Hepatic stellate cell (primary cell): ENCODE measurements at regions not wholly inside any gene's neighbourhood (a gene's known extent, or its start where the extent isn't known, plus 50 kb on each side); places are given as distances from the start of the nearest gene placed in this dataset.

ENCODE experiments used
- DNase-seq: peaks from one replicate; pipeline ENCODE4 v3.0.0; 2011; ENCODE audit warnings: low spot score

DNA sequence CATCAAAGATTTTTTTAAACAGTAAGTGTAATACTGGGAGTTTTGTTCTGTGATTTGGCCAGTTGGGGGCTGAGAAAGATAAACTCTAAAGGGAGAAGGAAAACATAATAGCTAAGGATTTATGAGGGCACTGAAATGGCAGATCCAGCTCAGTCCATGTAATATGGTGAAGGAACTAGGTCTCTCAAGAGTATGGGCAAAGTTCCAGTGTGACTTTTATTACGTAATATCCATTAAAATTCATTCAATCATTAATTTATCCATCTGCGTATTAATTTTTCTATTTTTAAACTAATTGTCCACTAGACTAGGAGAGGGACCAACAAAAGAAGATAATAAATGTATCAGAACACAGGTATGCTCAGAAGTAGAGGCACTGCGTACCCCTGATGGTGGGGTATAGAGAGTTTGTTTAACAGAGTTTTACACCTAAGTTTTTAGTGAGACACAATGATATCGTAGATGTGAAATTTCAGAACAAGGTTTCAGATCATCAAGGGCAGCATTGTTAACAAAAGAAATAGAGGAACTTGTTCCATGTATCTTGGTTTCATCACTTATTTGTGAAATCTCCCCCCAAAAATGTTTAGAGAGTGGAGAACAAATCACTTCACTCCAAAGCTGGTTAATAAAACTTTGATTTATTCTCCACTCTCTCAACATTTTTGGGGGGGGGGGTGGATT lies 351.1 kb downstream of the GRXCR1 start:
- DNase-seq, result no peak

DNA sequence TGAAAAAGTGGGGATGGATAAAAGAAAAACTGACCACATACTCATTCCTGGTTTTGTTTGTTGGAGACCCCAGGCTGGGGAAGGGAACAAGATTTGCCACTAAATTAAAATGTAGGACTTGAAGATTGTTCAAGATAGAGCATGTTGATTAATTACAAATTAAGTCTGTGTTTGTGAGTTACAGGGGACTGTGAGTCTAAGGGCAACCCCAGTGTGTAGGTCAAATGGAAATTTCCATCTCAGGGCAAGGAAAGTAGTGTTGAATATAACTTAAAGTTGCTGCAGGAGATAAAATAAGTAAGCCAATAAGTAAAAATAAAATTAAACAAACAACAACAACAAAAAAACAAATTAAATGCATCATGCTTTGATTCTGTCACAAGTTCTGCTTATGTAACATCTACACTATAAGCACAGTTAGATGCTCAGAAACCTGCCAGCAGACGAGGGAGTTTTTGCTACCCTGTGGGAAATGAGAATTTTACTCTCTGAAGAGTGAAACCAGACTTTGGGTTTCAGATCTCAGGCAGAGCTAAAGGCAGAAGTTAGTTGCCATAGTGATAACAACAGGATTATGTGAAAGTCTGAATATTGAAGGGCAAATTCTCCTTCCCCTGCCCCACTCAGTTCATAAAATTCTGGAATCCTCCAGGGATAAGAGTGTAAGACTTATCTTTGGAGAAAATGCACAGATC lies 352.3 kb downstream of the GRXCR1 start:
- DNase-seq, result no peak

DNA sequence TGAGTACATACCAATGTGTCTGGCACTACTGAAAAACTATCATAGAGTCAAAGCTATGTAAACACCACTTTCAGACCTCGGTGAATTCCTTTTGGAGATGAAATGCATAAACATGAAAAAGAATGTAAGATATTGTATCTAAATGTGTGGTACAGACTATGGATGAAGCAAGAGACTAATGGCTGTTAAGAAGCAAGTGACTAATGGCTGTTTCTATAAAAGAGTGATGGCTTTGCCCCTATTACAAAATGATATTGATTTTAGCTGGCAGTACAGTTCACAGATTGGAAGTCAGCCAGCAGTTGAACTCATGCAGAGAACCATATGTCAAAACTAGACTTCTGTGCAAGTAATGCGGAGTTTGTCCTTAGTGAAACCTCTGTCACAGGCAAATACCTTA lies 359.3 kb downstream of the GRXCR1 start:
- DNase-seq, result no peak

GRCh38 chr4:43253541-43253940 lies 361.0 kb downstream of the GRXCR1 start:
- no peak for DNase-seq

- DNase-seq, result no peak
These were observed 372.2 kb downstream of the GRXCR1 start for GRCh38 chr4:43264730-43265129.

DNA sequence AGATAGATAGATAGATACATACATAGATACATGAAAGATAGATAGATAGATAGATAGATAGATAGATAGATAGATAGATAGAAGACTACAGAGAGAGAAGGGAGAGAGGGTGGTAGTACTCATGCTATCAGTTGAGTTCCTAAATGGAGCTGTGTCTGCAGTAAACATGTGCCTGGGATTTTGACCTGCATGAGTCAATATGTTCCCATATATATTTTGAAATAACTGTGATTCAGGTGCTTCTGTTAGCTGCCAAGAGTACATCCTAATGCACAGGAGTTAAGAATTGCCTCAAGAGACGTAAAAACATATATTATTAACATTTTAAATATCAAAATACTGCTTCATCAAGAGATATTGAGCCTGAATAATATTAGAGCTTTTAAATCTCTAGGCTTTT lies 379.4 kb downstream of the GRXCR1 start:
- no peak for DNase-seq

DNA sequence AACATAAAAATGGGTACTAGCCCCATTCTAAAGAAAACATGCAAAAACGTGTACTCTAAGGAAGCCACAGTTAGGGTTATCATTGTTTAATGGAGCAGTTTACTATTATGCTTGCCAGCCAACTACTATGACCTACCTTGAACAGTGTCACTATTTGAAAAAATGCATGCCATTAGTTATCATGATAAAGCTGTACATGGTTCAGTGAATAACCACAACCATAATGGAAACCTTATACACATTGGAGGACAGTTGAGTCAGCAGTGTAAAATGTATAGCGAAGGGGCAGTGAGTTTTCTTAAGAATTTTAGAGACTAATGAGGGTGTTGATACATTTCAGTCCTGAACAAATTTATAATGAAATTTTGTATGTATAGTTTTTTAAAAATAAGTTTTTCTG lies 381.9 kb downstream of the GRXCR1 start:
- DNase-seq, result no peak

DNA sequence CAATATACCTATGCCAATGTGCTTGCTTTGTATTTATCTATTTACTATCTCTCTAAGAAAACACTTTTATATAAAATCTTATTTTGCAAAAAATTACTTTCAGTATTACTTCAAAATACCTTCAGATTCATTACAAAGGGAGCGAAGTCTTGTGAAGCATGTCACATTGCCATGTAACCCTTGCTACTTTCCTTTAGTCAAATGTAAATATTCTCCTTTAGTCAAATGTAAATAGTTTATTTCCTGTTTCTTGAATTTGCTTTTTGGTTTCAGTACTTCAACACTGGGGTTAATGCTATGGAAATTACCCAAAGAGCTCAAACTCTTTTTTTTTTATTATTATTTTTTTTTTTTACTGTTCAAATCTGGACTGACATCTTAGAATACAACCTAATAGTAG lies 383.3 kb downstream of the GRXCR1 start:
- DNase-seq, result no peak

GRCh38 chr4:43276321-43276720 lies 383.8 kb downstream of the GRXCR1 start:
- DNase-seq, result no peak

DNA sequence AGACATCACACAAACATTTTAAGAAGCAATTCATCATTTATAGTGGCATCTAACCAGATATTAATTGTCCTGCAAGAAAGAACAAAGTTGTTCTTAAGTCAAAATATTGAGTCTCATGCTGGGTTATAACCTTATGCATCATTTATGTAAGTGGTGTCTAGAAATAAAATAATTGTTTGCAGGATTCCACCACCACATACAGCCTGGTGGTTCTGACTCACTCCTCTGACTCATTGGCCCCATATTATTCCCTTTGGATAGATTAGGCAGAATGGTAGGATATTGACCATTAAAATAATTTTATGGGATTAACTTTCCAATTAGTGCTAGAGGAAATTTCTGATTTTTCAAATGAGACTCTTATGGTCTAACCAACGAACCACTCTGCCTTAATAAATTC lies 384.5 kb downstream of the GRXCR1 start:
- DNase-seq, result peak; percentile 4

GRCh38 chr4:43282534-43282933 lies 390.0 kb downstream of the GRXCR1 start:
- DNase-seq, result no peak

DNA sequence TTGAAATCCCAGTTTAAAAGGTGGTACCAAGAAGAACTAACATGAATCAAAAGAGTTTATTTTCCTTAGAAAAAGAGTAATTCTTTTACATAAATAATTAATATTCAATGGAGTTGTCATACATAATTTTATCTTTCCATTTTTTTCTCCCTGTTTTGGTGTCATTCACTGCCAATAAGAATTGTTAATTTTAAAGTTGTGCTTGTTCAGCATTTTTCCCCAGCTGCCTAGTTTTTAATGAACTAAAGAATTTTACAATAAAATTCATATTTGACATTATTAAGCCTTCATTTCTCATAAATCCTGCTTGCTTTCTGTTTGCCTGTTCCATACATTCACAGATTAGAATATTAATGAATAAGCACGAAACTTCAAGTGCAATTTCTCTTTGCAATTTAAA lies 393.6 kb downstream of the GRXCR1 start:
- no peak for DNase-seq

- no peak for DNase-seq
These were observed 404.5 kb downstream of the GRXCR1 start for GRCh38 chr4:43296946-43297528.

- no peak for DNase-seq
These were observed 424.3 kb downstream of the GRXCR1 start for GRCh38 chr4:43316813-43317212.

DNA sequence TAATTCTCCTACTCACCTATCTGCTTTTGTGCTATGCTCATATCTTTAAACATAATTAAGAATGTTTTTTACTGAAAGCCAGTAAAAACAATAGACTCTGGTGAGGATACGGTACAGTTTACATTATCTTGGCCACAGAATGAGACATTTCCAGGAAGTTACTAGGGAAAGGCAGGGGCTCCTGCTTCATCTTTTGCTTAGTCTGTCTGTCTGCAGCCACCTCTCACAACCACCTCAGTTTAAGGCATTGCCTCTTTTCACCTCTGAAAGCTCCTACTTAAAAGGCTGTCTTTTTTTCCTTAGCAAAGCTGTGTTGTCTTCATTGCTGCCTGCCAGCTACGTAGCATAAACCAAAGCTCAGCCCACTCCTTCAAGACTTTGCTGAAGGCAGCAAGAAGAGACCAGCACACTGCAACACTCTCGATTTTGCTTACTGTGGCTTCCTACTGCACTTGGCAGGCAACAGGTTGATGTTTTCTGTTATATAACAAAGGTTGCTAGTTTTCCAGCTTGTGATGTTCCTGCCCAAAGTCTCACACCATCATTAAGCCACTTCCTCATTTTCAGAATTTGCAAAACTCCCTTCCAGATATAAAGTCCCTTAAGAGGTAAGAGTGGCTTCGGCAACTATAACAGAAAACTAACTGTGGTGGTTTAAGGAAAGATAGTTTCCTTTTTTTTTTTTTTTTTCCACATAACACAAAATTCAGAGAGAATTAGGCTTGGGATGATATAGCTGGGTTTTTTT lies 432.9 kb downstream of the GRXCR1 start:
- no peak for DNase-seq

DNA sequence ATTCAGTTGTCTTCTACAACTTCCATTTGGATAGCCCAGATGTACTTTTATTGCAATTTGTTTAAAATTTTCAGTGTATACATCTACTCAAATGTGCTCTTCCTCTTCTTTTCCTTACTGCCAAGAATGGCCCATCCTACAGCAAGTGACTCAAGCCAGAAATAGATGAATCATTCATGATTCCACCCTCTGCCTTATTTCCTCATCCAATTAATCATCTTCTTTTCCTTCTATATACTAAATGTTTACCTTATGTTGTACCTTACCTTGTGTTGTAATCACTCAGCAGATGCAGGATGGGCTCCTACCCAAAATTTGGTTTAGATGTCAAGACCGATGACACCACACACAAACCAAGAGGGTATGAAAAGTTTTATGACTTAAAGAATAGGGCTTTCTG lies 437.8 kb downstream of the GRXCR1 start:
- DNase-seq, result peak; percentile 16

DNA sequence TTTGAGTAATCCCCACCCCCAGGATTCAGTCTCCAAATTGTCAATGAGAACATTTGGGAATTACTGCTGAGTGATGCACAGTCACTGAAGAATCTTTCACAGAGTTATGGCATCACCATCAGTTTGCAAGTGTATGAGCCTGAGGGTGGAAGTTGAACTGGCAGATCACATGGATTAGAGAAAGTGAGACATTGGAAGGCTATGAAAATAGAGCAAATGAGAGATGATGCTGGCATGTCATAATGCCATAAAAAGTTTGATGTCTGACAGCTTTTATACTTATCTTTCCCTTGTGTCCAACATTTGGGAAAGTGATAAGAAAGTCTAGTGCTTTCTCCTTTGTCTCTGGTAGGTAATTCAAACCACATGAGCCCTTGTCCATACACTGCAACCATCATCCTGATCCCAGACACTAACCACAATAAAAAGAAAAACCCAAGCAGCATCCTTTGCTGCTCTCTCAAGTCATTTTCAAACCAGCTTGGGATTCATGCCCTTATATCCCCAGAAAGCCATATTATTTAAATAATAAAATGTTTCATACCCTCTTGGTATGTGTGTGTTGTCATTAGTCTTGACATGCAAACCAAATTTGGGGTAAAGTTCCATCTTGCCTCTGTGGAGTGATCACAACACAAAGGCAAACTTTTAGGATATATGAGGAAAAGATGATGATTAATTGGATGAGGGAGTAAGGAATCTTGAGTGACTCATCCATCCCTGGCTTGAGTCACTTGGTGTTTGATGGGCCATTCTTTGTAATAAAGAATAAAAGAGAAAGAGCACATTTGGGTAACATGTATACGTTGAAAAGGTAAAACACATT lies 438.9 kb downstream of the GRXCR1 start:
- DNase-seq, result peak; percentile 27

- no peak for DNase-seq
These were observed 439.5 kb downstream of the GRXCR1 start for GRCh38 chr4:43332052-43332425.

- DNase-seq, result peak; percentile 9
These were observed 445.2 kb downstream of the GRXCR1 start for GRCh38 chr4:43337707-43338106.

GRCh38 chr4:43339435-43339834 lies 446.9 kb downstream of the GRXCR1 start:
- DNase-seq, result peak; percentile 24

- no peak for DNase-seq
These were observed 449.2 kb downstream of the GRXCR1 start for GRCh38 chr4:43341741-43342140.

DNA sequence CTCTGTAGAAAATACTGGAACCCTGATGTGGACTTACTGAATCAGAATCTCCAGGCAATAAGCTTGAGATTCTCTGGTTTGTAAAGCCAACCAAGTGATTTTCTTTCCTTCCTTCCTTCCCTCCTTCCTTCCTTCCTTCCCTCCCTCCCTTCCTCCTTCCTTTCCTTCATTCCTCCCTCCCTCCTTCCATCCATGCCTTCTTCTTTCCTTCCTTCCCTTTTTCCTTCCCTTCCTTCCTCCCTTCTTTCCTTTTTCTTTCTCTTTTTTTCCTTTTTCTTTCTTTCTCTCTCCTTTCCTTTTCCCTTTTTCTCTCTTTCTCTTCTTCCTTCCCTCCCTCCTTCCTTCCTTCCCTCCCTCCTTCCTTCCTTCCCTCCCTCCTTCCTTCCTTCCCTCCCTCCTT lies 450.8 kb downstream of the GRXCR1 start:
- no peak for DNase-seq
